Vagina (tissue), 2 donors: ENCODE measurements at regions not wholly inside any gene's neighbourhood (a gene's known extent, or its start where the extent isn't known, plus 50 kb on each side); places are given as distances from the start of the nearest gene placed in this dataset.

Experiments
- DNase-seq, 2 donors: peaks; one replicate each; pipeline ENCODE4 v3.0.0-alpha.2; 2017; ENCODE audit errors: extremely low spot score in 2 of 2
- H3K27ac ChIP-seq: fragments of 200-600 bp; sonication (generic); one replicate; pipeline ENCODE4 v1.5.1; 2019
- H3K27me3 ChIP-seq: fragments of 200-600 bp; sonication (generic); one replicate; pipeline ENCODE4 v1.5.1; 2019
- H3K36me3 ChIP-seq, 2 donors: fragments of 200-600 bp; sonication (generic); one replicate each; pipeline ENCODE4 v1.5.1; 2017 to 2019
- H3K4me1 ChIP-seq: fragments of 200-600 bp; sonication (generic); one replicate; pipeline ENCODE4 v1.5.1; 2019
- H3K4me3 ChIP-seq, 2 donors: fragments of 200-600 bp; sonication (generic); 1 replicate in 1 of 2; 2 replicates in 1 of 2; pipeline ENCODE4 v1.5.1; 2016 to 2019
- H3K9me3 ChIP-seq: fragments of 200-600 bp; sonication (generic); one replicate; pipeline ENCODE4 v1.5.1; 2019
- CTCF ChIP-seq, 3 experiments: fragments of 450-650 bp in 2 of 3; fragments of 200-600 bp in 1 of 3; sonication (generic) in 1 of 3; IDR thresholded peaks; one replicate each; pipeline ENCODE4 v1.5.1; 2017 to 2019; ENCODE audit warnings: antibody characterized with exemption in 3 of 3, mild to moderate bottlenecking in 2 of 3, moderate library complexity in 2 of 3
- POLR2A ChIP-seq, 2 donors: fragments of 450-650 bp; IDR thresholded peaks; one replicate each; pipeline ENCODE4 v1.6.1; 2017; ENCODE audit warnings: antibody characterized with exemption in 2 of 2, mild to moderate bottlenecking in 2 of 2, moderate library complexity in 2 of 2
- POLR2AphosphoS5 ChIP-seq, 2 donors: sonication (generic); formaldehyde crosslinking; IDR thresholded peaks; one replicate each; pipeline ENCODE4 v1.9.0; 2017; ENCODE audit warnings: antibody characterized with exemption in 2 of 2, mild to moderate bottlenecking in 2 of 2, low read depth in 1 of 2; ENCODE audit not compliant: insufficient read depth in 1 of 2
- intact Hi-C: fragments of 100-400 bp; cut with DNase I; formaldehyde crosslinking; loops from one replicate; pipeline ENCODE4 v1.15.1; 2023

GRCh38 chr12:63222582-63222981 is 71.6 kb upstream of the AVPR1A start:
- intact Hi-C loops = no loop called here
- no peaks in the 10 kb centered on the region for H3K27me3 ChIP-seq
- H3K36me3 ChIP-seq = no peaks in the 10 kb centered on the region
- no peaks in the 10 kb centered on the region for H3K9me3 ChIP-seq
- DNase-seq = no peak
- no peak overlapping the region for H3K27ac ChIP-seq
- H3K4me1 ChIP-seq = no peaks in the 10 kb centered on the region
- no peak for TF ChIP-seq POLR2A (IDR thresholded peaks at IDR 0.05)
- no peak for TF ChIP-seq CTCF (IDR thresholded peaks at IDR 0.05)
- no peak for TF ChIP-seq POLR2AphosphoS5 (IDR thresholded peaks at IDR 0.05; ENCODE audit: insufficient read depth in 1 of 2, low read depth in 1 of 2)
- no peak overlapping the region for H3K4me3 ChIP-seq

- no peak for TF ChIP-seq CTCF (IDR thresholded peaks at IDR 0.05)
- TF ChIP-seq POLR2AphosphoS5 (IDR thresholded peaks at IDR 0.05; ENCODE audit: insufficient read depth in 1 of 2, low read depth in 1 of 2) = no peak
- no peak for TF ChIP-seq POLR2A (IDR thresholded peaks at IDR 0.05)
- H3K27ac ChIP-seq = no peak overlapping the region
- H3K9me3 ChIP-seq = no peaks in the 10 kb centered on the region
- H3K4me3 ChIP-seq = no peak overlapping the region
- H3K27me3 ChIP-seq = no peaks in the 10 kb centered on the region
- intact Hi-C loops = no loop called here
- H3K4me1 ChIP-seq = no peaks in the 10 kb centered on the region
- no peaks in the 10 kb centered on the region for H3K36me3 ChIP-seq
- DNase-seq = no peak
Measured at GRCh38 chr12:63220921-63221320, 69.9 kb upstream of the AVPR1A start.

- DNase-seq = no peak
- no peak overlapping the region for H3K4me3 ChIP-seq
- H3K4me1 ChIP-seq = no peaks in the 10 kb centered on the region
- intact Hi-C loops = no loop called here
- TF ChIP-seq POLR2AphosphoS5 (IDR thresholded peaks at IDR 0.05; ENCODE audit: insufficient read depth in 1 of 2, low read depth in 1 of 2) = no peak
- no peak for TF ChIP-seq CTCF (IDR thresholded peaks at IDR 0.05)
- TF ChIP-seq POLR2A (IDR thresholded peaks at IDR 0.05) = no peak
- H3K9me3 ChIP-seq = no peaks in the 10 kb centered on the region
- no peaks in the 10 kb centered on the region for H3K36me3 ChIP-seq
- no peaks in the 10 kb centered on the region for H3K27me3 ChIP-seq
- H3K27ac ChIP-seq = no peak overlapping the region
Measured at GRCh38 chr12:63212316-63212715, 61.3 kb upstream of the AVPR1A start.

- Histone ChIP-seq H3K36me3 (no peaks in the 10 kb centered on the region), H3K27me3 (no peaks in the 10 kb centered on the region), H3K4me1 (no peaks in the 10 kb centered on the region), H3K27ac (no peak overlapping the region), H3K9me3 (no peaks in the 10 kb centered on the region), H3K4me3 (no peak overlapping the region)
- intact Hi-C loops = no loop called here
- TF ChIP-seq POLR2A (IDR thresholded peaks at IDR 0.05) (no peak), POLR2AphosphoS5 (IDR thresholded peaks at IDR 0.05; ENCODE audit: insufficient read depth in 1 of 2, low read depth in 1 of 2) (no peak), CTCF (IDR thresholded peaks at IDR 0.05) (no peak)
- DNase-seq = no peak
Measured at GRCh38 chr12:63208956-63209355, 58.0 kb upstream of the AVPR1A start.

- Histone ChIP-seq H3K4me3 (no peak overlapping the region), H3K4me1 (no peaks in the 10 kb centered on the region), H3K27ac (no peak overlapping the region), H3K27me3 (no peaks in the 10 kb centered on the region), H3K36me3 (no peaks in the 10 kb centered on the region), H3K9me3 (no peaks in the 10 kb centered on the region)
- TF ChIP-seq POLR2A (IDR thresholded peaks at IDR 0.05) (no peak), CTCF (IDR thresholded peaks at IDR 0.05) (no peak), POLR2AphosphoS5 (IDR thresholded peaks at IDR 0.05; ENCODE audit: insufficient read depth in 1 of 2, low read depth in 1 of 2) (no peak)
- DNase-seq = no peak
- intact Hi-C loops = no loop called here
Measured at GRCh38 chr12:63206909-63207308, 55.9 kb upstream of the AVPR1A start.
